ENCODE measurements at regions not wholly inside any gene's neighbourhood (a gene's known extent, or its start where the extent isn't known, plus 50 kb on each side); places are given as distances from the start of the nearest gene placed in this dataset.

DNA sequence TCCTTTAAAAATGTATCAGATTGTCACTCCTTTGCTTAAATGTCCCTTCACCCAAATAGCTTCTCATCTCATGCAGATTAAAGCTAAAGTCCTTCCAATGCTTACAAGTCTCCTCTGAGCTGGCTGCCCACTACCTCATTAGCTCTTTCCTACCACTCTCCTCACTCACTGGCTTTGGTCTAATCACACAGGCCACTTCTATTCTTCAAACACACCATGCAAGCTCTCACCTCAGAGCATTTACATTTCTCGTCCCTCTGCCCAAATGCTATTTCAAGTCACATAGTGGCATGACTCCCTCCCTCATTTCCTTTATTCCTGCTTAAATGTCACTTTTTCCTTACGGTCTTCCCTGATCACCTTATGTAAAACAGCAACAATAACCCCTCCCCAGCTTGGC, 110.6 kb upstream of the CMC1 start (continued):
- TF ChIP-seq, protein P1, sequence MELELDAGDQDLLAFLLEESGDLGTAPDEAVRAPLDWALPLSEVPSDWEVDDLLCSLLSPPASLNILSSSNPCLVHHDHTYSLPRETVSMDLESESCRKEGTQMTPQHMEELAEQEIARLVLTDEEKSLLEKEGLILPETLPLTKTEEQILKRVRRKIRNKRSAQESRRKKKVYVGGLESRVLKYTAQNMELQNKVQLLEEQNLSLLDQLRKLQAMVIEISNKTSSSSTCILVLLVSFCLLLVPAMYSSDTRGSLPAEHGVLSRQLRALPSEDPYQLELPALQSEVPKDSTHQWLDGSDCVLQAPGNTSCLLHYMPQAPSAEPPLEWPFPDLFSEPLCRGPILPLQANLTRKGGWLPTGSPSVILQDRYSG (tag; conservative IDR thresholded peaks at IDR 0.05; ENCODE audit: low read depth) = no peak

DNA sequence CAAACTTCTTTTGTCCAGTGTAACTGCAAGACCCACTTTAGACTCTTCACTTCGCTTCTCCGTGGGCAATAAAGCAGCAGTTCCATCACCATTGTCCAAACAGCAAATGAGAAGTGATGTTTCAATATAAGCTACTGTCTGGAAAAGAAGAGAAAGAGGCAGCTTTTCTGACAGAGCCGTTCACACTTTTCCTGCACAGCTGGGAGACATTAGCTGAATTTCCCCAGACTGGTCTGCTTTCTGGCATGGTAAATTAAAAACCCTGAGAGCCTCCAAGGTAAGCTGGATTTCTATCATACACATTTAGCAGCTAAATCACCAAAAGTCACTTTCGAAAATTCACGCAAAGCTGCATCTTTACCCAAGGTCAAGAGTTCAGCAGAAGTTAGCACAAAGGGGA, 108.5 kb upstream of the CMC1 start:
- no peaks in the 10 kb centered on the region for H4K20me1 ChIP-seq (replicated peaks; ENCODE audit: control insufficient read depth, insufficient read depth, low read length)
- FAIRE-seq (no peak), ATAC-seq (no peak), DNase-seq (ENCODE audit: extremely low read depth in 1 of 4, low spot score in 3 of 4) (no peak)
- POLR2A ChIA-PET = interaction anchor here (0.6 to 1.2 kb wide), 2 partner anchors 15 to 384 kb away, joined by 3 read pairs; no protein-coding TSS in a partner anchor
- H3K27me3 ChIP-seq (ENCODE audit: control insufficient read depth in 2 of 2, insufficient read depth in 2 of 2, low read length in 2 of 2) = no peaks in the 10 kb centered on the region
- H3K9me3 ChIP-seq (replicated peaks; ENCODE audit: control insufficient read depth, insufficient read depth, low read depth, low read length) = no peaks in the 10 kb centered on the region
- no peak overlapping the region for H3K9ac ChIP-seq (ENCODE audit: insufficient read depth in 1 of 2, low read depth in 2 of 2, low read length in 2 of 2)
- in situ Hi-C loops (cut with MboI) (no loop called here), intact Hi-C loops (cut with micrococcal nuclease) (no loop called here)
- H3K4me1 ChIP-seq (replicated peaks in 1 of 2; ENCODE audit: control insufficient read depth in 2 of 2, insufficient read depth in 2 of 2, low read length in 2 of 2) = no peaks in the 10 kb centered on the region
- no TSS peak for BruUV-seq (replicated peaks)
- H3K4me3 ChIP-seq = no peak overlapping the region
- no peaks in the 10 kb centered on the region for H3K36me3 ChIP-seq (ENCODE audit: control insufficient read depth, insufficient read depth, low read length)
- WGBS (ENCODE audit: insufficient coverage, low coverage, missing lambda C conversion rate) = 3% methylated on average over 5 of the region's 5 CpGs
- no peak overlapping the region for H3K4me2 ChIP-seq (ENCODE audit: insufficient read depth, low read length)
- H3K27ac ChIP-seq (ENCODE audit: extremely low read depth, low read depth, low read length) = no peak overlapping the region
- H3K9me1 ChIP-seq (ENCODE audit: control insufficient read depth, insufficient read depth, low read length) = no peaks in the 10 kb centered on the region
- CTCF ChIA-PET (ENCODE audit: low intra/inter-chr PET ratio) = no interaction called here
- no peak overlapping the region for H2AFZ ChIP-seq (ENCODE audit: low read depth, low read length)
- H3K79me2 ChIP-seq (ENCODE audit: control insufficient read depth, insufficient read depth, low read length) = no peaks in the 10 kb centered on the region
- TF ChIP-seq, protein P2, sequence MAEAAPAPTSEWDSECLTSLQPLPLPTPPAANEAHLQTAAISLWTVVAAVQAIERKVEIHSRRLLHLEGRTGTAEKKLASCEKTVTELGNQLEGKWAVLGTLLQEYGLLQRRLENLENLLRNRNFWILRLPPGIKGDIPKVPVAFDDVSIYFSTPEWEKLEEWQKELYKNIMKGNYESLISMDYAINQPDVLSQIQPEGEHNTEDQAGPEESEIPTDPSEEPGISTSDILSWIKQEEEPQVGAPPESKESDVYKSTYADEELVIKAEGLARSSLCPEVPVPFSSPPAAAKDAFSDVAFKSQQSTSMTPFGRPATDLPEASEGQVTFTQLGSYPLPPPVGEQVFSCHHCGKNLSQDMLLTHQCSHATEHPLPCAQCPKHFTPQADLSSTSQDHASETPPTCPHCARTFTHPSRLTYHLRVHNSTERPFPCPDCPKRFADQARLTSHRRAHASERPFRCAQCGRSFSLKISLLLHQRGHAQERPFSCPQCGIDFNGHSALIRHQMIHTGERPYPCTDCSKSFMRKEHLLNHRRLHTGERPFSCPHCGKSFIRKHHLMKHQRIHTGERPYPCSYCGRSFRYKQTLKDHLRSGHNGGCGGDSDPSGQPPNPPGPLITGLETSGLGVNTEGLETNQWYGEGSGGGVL (CRISPR knock-in tag; IDR thresholded peaks at IDR 0.05) = no peak
- TF ChIP-seq TBP (optimal IDR thresholded peaks at IDR 0.05; ENCODE audit: low read depth, low read length) (no peak), HDAC2 (IDR thresholded peaks at IDR 0.05) (no peak), ZBTB8A (IDR thresholded peaks at IDR 0.05; ENCODE audit: partially characterized antibody) (no peak), PPARD (CRISPR knock-in tag; IDR thresholded peaks at IDR 0.05) (no peak)
- TF ChIP-seq, protein P3, sequence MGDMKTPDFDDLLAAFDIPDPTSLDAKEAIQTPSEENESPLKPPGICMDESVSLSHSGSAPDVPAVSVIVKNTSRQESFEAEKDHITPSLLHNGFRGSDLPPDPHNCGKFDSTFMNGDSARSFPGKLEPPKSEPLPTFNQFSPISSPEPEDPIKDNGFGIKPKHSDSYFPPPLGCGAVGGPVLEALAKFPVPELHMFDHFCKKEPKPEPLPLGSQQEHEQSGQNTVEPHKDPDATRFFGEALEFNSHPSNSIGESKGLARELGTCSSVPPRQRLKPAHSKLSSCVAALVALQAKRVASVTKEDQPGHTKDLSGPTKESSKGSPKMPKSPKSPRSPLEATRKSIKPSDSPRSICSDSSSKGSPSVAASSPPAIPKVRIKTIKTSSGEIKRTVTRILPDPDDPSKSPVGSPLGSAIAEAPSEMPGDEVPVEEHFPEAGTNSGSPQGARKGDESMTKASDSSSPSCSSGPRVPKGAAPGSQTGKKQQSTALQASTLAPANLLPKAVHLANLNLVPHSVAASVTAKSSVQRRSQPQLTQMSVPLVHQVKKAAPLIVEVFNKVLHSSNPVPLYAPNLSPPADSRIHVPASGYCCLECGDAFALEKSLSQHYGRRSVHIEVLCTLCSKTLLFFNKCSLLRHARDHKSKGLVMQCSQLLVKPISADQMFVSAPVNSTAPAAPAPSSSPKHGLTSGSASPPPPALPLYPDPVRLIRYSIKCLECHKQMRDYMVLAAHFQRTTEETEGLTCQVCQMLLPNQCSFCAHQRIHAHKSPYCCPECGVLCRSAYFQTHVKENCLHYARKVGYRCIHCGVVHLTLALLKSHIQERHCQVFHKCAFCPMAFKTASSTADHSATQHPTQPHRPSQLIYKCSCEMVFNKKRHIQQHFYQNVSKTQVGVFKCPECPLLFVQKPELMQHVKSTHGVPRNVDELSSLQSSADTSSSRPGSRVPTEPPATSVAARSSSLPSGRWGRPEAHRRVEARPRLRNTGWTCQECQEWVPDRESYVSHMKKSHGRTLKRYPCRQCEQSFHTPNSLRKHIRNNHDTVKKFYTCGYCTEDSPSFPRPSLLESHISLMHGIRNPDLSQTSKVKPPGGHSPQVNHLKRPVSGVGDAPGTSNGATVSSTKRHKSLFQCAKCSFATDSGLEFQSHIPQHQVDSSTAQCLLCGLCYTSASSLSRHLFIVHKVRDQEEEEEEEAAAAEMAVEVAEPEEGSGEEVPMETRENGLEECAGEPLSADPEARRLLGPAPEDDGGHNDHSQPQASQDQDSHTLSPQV (IDR thresholded peaks at IDR 0.05) = no peak

Measured in K562 (cell line).